MG63 (cell line): ENCODE measurements at regions not wholly inside any gene's neighbourhood (a gene's known extent, or its start where the extent isn't known, plus 50 kb on each side); places are given as distances from the start of the nearest gene placed in this dataset.
A peak's percentile ranks its signal among the peaks of the same experiment; 100 is the strongest.

ENCODE experiments used
- DNase-seq: peaks from one replicate; pipeline ENCODE4 v3.0.0-alpha.2; 2020
- H3K27me3 ChIP-seq: fragments of 250-450 bp; sonication (Bioruptor Pico); 2 replicates; pipeline ENCODE4 v1.5.1; 2020; ENCODE audit warnings: mild to moderate bottlenecking, moderate library complexity
- H3K36me3 ChIP-seq: fragments of 250-450 bp; sonication (Bioruptor Pico); 2 replicates; pipeline ENCODE4 v1.5.1; 2020; ENCODE audit warnings: mild to moderate bottlenecking, moderate library complexity
- H3K4me3 ChIP-seq: fragments of 250-450 bp; sonication (Bioruptor Pico); 2 replicates; pipeline ENCODE4 v1.5.1; 2020; ENCODE audit warnings: mild to moderate bottlenecking, moderate library complexity
- H3K9me3 ChIP-seq: fragments of 250-450 bp; sonication (Bioruptor Pico); 2 replicates; pipeline ENCODE4 v1.5.1; 2020; ENCODE audit warnings: mild to moderate bottlenecking, moderate library complexity

DNA sequence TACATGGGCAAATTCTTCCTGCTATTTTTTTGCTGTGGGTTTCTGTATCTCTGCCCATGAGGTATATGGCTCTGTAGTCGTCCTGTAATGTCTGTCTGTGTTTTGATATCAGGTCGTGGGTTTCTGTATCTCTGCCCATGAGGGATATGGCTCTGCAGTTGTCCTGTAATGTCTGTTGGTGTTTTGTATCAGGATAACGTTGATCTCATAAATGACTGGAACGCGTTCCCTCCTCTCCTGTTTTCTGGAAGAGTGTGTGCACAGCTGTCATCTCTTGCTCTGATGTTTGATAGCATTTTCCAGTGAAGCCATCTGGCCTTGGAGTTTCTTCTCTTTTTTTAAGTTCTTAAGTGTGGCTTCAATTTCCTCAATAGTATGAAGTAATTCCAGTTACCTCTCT lies 57.2 kb downstream of the SOX1 start:
- H3K36me3 ChIP-seq, result no peaks in the 10 kb centered on the region
- DNase-seq, result no peak
- peaks cover 5% of the 10 kb centered on the region; the same call in 1 of the 2 replicates for H3K27me3 ChIP-seq
- H3K4me3 ChIP-seq, result no peak overlapping the region
- H3K9me3 ChIP-seq, result no peaks in the 10 kb centered on the region

DNA sequence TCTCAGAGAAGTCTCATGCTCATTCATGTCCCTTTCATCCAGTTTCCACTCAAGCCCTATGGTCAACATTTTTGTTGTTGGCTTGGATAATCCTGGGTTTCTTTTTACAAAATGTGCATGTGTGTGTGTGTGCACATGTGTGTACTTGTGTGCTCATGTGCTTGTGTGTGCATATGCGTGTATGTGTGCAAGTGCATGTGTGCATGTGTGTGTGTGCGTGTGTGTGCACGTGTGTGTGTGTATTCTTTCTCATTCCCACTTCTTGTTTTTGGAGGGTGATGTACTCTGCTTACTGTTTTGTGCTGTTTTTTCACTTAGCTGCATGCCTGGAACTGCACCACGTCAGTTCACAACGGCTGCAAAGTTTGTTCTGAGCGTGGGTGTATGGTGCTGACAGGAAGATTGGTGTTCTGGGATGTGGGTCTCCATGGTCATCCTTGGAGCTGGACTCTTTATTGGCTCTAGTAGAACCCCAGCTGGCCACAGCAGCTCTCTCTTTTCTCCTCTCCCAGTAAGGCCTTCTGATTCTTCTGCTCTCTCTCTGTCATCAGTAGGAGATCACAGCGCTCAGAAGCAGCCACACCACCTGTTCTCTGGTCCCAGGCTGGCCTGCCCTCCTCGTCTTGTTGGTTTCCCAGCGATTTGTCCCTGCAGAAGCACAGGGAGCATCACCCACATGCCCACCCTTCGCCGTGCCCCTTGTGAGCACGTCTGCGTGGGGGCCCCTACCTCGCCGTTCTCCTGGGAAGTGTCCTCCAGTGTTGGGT lies 60.8 kb downstream of the SOX1 start:
- Histone ChIP-seq H3K4me3 (no peak overlapping the region), H3K36me3 (no peaks in the 10 kb centered on the region), H3K27me3 (peaks cover 5% of the 10 kb centered on the region; the same call in 1 of the 2 replicates), H3K9me3 (no peaks in the 10 kb centered on the region)
- no peak for DNase-seq

DNA sequence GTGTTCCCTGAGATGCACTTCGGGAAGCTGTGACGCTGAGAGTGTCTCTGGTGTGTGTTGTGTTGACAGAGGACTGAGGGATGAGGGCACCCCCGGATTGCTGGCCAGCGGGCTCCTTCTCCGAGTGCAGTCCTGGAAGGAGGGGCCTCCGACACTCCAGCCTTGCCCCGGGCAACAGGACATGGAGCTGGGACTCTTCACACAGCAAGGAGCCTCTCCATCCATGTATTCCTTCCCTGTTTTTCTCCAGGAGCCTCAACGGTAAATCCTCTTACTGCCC lies 61.3 kb downstream of the SOX1 start:
- no peaks in the 10 kb centered on the region for H3K36me3 ChIP-seq
- H3K4me3 ChIP-seq, result no peak overlapping the region
- H3K9me3 ChIP-seq, result no peaks in the 10 kb centered on the region
- DNase-seq, result no peak
- peaks cover 3% of the 10 kb centered on the region; the same call in 1 of the 2 replicates for H3K27me3 ChIP-seq

DNA sequence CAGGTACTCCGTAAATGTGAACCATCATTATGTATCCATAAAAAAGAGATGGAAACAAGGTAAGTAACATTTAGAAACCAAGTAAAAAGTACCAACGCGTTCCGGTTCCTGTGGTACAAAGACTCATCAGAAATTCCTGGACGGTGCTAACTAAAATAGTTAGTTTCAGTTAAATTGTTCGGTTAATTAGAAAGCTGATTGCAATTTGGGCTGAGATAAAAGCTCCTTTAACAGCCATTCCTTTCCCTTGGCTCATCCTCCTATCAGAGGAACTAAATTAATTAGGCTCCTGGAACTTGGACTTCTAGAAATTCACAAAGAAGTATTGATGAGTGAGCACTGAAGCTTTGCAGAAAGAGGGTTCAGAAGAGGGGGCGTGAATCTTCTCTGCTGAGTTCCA lies 63.5 kb downstream of the SOX1 start:
- H3K4me3 ChIP-seq, result no peak overlapping the region
- no peaks in the 10 kb centered on the region for H3K36me3 ChIP-seq
- no peaks in the 10 kb centered on the region for H3K27me3 ChIP-seq
- no peak for DNase-seq
- no peaks in the 10 kb centered on the region for H3K9me3 ChIP-seq

DNA sequence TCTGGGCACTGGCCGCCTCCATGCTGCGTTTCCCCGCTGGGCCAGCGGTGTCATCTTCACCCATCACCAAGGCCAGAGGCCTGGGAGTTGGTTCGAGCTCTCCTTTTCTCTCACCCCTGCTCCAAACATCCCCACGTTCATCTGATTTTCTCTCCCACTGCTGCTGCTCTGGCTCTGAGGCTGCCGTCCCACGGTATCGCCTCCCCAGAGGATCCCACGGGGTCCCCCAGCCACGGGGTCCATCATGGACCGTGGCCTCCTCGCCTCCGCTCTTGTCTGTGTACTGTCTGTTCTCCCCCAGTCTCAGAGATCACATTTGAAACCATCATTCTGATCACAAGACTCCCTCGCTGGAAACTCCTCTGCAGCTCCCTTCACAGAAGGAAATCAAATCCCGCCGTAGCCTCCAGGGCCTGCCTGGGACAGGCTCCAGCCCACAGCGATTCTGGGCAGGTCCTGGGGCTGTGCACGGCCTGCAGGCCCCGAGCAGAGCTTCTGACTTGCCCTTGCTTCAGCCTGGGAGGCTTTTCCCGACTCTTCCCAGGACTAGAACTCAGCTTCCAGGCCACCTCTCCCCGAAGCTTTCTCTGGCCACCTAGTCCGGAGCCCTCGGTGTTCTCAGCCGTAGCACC lies 64.2 kb downstream of the SOX1 start:
- Histone ChIP-seq H3K9me3 (no peaks in the 10 kb centered on the region), H3K4me3 (no peak overlapping the region), H3K36me3 (no peaks in the 10 kb centered on the region), H3K27me3 (no peaks in the 10 kb centered on the region)
- no peak for DNase-seq

DNA sequence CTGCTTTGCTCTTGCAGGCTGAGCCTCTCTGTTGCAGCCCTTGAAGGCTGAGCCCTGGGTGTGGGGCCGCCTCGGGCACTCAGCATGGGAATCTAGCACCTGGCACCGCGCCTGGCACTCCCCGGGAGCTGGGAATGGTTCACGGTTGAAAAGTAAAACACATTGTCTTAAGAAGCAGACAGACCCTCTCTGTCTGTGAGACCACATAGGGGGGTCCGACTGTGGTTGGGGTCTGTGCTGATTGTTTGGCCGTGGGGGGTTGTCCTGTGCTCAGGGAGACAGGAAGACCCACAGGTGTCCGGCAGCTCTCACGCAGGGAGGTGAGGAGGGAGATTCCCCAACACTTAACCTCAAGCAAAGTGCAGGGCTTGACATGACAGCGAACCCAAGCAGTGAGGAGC lies 64.8 kb downstream of the SOX1 start:
- Histone ChIP-seq H3K27me3 (no peaks in the 10 kb centered on the region), H3K36me3 (no peaks in the 10 kb centered on the region), H3K4me3 (no peak overlapping the region), H3K9me3 (no peaks in the 10 kb centered on the region)
- DNase-seq, result peak; percentile 17

DNA sequence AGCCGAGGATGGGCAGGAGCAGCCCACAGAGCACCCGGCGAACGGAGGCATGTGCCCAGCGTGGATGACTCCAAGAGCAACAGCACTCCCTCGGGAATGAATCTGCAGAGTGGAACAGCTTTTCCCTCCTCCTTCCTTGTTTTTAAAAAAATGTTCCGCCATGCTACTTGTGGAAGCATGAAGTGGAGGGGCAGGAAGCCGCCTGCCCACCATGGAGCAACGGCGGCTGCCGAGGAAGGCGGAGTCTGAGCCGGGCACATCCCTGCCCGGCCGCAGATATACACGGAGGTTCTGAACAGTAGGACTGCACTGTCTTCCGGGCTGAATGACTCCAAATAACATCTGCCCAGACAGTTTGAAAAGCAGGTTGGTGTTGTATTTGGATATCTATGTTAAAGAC lies 65.2 kb downstream of the SOX1 start:
- H3K36me3 ChIP-seq, result no peaks in the 10 kb centered on the region
- H3K27me3 ChIP-seq, result no peaks in the 10 kb centered on the region
- H3K9me3 ChIP-seq, result no peaks in the 10 kb centered on the region
- no peak overlapping the region for H3K4me3 ChIP-seq
- DNase-seq, result no peak

DNA sequence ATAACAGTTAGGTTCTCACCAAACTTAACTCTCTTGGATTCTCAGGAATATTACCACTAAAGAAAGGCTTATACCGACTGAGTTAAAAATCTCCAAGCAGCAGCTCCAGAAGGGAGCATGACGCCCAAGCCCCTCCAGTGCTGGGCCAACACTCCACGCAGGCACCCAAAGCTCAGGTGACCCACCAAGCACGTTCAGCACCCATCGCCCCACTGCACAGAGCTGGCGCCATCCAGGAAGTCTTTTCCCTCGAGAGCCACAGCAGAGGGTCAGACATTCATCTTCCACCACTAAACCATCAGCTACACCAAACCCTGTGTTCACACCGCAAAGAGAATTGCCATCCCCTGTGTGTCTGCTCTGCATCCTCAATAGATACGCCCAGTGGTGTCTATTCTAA lies 65.7 kb downstream of the SOX1 start:
- no peak for DNase-seq
- Histone ChIP-seq H3K36me3 (no peaks in the 10 kb centered on the region), H3K27me3 (no peaks in the 10 kb centered on the region), H3K4me3 (no peak overlapping the region), H3K9me3 (no peaks in the 10 kb centered on the region)

DNA sequence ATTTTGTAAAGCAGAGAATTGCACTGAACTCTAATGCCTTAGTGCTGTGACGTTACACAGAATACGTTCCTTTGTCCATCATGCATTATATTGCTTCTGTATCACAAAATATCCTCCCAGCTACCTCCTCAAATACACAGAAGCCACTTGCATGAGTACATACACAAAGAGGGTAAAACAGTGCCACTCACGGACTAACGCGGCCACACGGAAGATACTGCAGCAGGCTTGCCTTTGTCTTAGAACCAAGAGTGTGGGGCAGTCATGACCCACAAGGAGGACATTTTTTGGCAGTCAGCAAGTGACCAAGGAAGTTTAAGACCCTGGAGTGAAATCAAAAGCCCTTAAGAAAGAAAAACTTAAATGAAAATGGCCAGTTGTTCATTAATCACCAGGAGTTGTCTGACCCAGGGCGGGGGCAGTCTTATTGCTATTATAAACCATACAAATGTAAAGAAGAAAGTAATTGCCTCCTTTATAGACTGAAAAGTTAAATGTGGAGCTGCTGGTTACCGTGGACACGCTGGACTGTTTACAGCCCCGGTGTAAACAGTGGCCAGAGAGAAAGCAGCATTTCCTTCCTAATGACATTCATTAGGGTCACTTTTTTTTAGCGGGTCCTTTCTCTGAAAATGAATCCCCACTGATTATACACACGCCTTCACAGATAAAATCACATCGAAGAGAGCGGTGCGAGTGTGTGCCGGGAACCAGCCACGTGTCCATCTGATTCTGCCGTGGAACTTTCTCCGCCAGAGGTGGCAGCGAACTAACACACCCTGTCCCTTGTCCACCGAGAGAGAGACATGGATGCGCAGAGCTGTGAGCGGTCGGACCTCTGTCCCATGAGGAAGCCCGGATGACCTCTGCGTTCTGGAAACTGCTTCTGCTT lies 66.8 kb downstream of the SOX1 start:
- Histone ChIP-seq H3K4me3 (no peak overlapping the region), H3K36me3 (no peaks in the 10 kb centered on the region), H3K27me3 (no peaks in the 10 kb centered on the region), H3K9me3 (no peaks in the 10 kb centered on the region)
- DNase-seq, result no peak

DNA sequence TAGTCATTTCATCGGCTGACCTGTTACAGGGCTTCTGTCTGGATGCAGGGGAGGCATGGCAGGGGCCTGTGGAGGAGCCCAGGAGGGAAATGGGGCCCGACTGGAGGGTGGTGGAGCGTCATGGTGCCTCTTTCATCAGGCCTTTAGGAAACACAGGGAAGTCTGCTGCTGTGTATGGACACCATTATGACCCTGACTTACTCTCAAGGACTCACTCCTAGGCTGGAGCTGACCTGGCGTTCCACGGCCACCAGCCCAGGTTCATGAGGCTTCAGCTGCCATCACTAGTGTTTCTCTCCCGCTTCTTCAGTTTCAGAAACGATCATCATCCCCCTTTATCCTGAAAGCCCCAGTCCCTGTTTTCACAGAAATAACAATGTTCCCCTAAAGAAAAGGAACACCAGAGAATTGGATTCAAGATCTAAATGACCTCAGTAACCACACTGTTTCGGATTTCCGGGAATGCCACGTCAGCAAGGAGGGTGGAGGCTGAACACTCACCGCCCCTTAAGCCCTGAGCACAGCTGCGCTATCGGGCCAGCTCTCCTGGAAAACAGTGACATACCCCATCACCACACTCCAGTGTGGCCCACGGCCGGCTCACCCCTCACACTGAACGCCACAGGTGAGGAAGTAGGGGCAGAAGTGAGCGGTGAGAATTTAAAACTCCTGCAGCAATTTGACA lies 67.6 kb downstream of the SOX1 start:
- Histone ChIP-seq H3K9me3 (no peaks in the 10 kb centered on the region), H3K36me3 (no peaks in the 10 kb centered on the region), H3K4me3 (no peak overlapping the region), H3K27me3 (0 out of 2 replicates have a peak, but pooled peaks cover 3% of the 10 kb centered on the region)
- DNase-seq, result peak; percentile 17

DNA sequence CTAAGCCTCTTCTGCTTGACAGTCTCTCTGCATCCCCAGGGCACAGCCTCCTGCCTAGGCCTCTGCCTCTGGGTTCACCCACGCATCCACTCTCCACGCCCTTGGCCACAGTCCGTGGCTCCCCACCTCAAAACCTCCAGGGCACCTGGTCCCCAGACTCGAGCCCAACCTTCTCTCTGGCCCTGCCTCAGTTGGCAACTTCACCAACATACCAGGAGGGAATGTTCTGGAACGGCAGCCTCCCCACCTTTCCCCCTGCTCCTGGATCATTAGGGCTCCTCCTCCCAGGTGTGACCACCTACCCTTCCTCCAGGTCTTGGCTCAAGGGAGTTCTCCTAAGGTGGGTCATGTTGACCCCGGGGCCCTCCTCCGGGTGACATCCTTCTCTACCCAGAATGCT lies 69.1 kb downstream of the SOX1 start:
- no peak for DNase-seq
- H3K9me3 ChIP-seq, result no peaks in the 10 kb centered on the region
- H3K36me3 ChIP-seq, result no peaks in the 10 kb centered on the region
- H3K4me3 ChIP-seq, result no peak overlapping the region
- H3K27me3 ChIP-seq, result 0 out of 2 replicates have a peak, but pooled peaks cover 3% of the 10 kb centered on the region

DNA sequence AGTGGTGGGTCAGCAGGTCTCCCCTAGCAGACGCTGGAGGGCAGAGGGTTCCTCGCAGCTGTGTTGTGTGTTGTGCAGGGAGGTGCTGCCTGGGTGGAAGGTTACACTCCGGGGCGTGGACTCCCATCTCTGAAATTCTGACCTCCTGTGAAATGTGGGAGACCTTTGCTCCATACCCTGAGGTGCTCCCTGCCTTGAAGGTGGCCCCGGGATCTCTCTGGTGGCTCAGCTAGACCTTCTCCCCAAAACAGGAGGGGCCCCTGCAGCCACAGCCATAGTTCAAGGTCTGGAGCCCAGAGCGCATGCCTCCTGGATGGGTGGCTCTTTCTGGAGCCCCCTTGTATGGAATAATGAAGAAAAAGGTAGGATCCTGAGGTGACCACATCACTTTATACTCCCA lies 70.2 kb downstream of the SOX1 start:
- no peaks in the 10 kb centered on the region for H3K36me3 ChIP-seq
- 0 out of 2 replicates have a peak, but pooled peaks cover 3% of the 10 kb centered on the region for H3K27me3 ChIP-seq
- no peak overlapping the region for H3K4me3 ChIP-seq
- DNase-seq, result no peak
- no peaks in the 10 kb centered on the region for H3K9me3 ChIP-seq

DNA sequence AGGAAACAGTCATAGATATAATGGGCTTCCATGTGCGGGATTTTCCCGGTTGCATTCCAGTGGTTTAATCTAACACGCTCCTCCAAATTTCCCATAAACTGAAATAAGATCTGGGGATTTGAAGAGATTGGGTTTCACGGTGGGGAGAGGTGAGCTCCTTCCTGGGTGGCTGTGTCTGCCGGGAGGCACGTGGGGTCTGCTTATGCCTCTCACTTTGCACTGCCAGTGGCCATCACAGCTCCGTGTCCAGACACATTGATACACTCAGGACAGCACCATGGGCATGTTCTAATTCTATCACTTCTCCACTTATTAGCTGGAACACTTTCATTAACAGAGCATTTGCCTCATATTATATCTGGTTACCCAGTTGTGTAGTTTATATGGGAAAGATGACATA lies 73.4 kb downstream of the SOX1 start:
- H3K27me3 ChIP-seq, result 0 out of 2 replicates have a peak, but pooled peaks cover 3% of the 10 kb centered on the region
- no peak for DNase-seq
- no peaks in the 10 kb centered on the region for H3K9me3 ChIP-seq
- no peaks in the 10 kb centered on the region for H3K36me3 ChIP-seq
- no peak overlapping the region for H3K4me3 ChIP-seq

DNA sequence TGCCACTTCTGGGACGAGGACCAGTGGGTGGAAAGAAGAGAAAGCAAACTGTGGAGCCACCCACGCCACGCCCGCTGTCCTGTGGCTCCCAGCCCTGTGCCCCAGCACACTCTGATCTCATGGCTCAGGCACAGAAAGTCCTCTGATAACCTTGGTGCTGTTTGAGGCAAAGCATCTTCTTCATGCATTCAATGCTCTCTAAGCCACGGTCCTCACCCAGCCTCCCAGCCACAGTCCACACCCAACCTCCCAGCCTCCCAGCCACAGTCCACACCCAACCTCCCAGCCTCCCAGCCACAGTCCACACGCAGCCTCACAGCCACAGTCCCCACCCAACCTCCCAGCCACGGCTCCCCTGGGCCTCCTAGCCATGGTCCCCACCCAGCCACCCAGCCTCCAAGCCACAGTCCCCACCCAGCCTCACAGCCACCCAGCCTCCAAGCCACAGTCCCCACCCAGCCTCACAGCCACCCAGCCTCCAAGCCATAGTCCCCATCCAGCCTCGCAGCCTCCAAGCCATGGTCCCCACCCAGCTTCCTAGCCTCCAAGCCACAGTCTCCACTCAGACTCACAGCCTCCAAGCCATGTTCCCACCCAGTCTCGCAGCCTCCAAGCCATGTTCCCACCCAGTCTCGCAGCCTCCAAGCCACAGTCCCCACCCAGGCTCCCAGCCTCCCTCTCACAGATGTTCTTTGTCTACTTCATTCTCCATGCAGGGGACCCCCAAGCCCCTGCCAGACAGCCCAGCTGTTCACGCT lies 74.9 kb downstream of the SOX1 start:
- no peak overlapping the region for H3K4me3 ChIP-seq
- no peaks in the 10 kb centered on the region for H3K9me3 ChIP-seq
- no peaks in the 10 kb centered on the region for H3K36me3 ChIP-seq
- DNase-seq, result no peak
- 0 out of 2 replicates have a peak, but pooled peaks cover 3% of the 10 kb centered on the region for H3K27me3 ChIP-seq

DNA sequence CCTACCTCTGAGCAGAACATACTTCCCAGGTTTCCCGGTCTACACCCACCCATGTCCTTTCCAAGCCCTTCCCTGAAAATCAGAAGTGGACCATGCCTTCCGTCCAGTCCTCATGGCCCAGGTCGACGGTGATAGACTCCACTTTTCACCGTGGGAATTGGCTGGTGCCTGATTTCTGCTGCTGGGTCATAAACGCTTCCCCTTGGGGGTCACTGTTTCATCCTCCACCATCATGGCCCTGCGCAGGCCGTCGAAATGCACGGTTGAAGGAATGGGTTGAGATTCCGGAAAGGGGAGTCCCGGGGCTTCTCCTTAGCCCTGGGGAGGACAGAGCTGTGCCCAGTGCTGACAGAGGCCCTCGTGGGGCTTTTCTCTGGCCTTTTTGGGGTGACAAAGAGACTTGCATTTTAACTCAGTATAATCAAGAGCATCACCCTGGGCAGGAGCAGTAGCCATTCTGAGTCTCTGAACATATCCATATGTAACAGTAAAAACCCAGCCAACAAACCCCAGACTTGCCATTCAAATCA lies 75.5 kb downstream of the SOX1 start:
- no peak for DNase-seq
- H3K36me3 ChIP-seq, result no peaks in the 10 kb centered on the region
- no peaks in the 10 kb centered on the region for H3K9me3 ChIP-seq

More for the DNA sequence above, 75.5 kb downstream of the SOX1 start:
- H3K27me3 ChIP-seq, result 0 out of 2 replicates have a peak, but pooled peaks cover 3% of the 10 kb centered on the region
- no peak overlapping the region for H3K4me3 ChIP-seq
